ENCODE measurements at regions not wholly inside any gene's neighbourhood (a gene's known extent, or its start where the extent isn't known, plus 50 kb on each side); places are given as distances from the start of the nearest gene placed in this dataset.

- ATAC-seq (no peak), FAIRE-seq (no peak), DNase-seq (ENCODE audit: low read depth, low spot score) (no peak)
- Histone ChIP-seq H3K4me1 (ENCODE audit: control insufficient read depth, insufficient read depth, low read length) (no peaks in the 10 kb centered on the region), H2AFZ (ENCODE audit: control insufficient read depth, low read depth, low read length) (no peak overlapping the region), H3K27ac (ENCODE audit: control insufficient read depth, insufficient read depth) (no peak overlapping the region), H3K79me2 (ENCODE audit: control insufficient read depth, insufficient read depth, low read length) (no peaks in the 10 kb centered on the region), H4K20me1 (ENCODE audit: control insufficient read depth, insufficient read depth) (no peaks in the 10 kb centered on the region), H3K9me3 (replicated peaks; ENCODE audit: control insufficient read depth, insufficient read depth, low read length) (no peaks in the 10 kb centered on the region; the same call in 2 of the 3 replicates), H3K4me2 (ENCODE audit: control insufficient read depth, insufficient read depth) (no peak overlapping the region), H3K36me3 (ENCODE audit: control insufficient read depth in 2 of 2, insufficient read depth in 2 of 2, low read length in 1 of 2) (no peaks in the 10 kb centered on the region), H3K4me3 (no peak overlapping the region), H3K9ac (ENCODE audit: control insufficient read depth, insufficient read depth, low read length) (no peak overlapping the region), H3K27me3 (replicated peaks in 1 of 2; ENCODE audit: control insufficient read depth in 2 of 2, insufficient read depth in 2 of 2, low read length in 1 of 2) (no peaks in the 10 kb centered on the region)
- ChIA-PET RAD21 (ENCODE audit: unreplicated experiment) (no interaction called here), POLR2A (no interaction called here), SMC1A (ENCODE audit: uncharacterized antibody, unreplicated experiment) (interaction anchor here (1.3 kb wide), 1 partner anchor 9 kb away, joined by 3 read pairs; no protein-coding TSS in a partner anchor), CTCF (no interaction called here)
- TF ChIP-seq NFYB (IDR thresholded peaks at IDR 0.05; ENCODE audit: insufficient read depth, low read depth, low read length) = no peak
- no peak for TF ChIP-seq CEBPZ (IDR thresholded peaks at IDR 0.05; ENCODE audit: low read depth, low read length)
- no peak for TF ChIP-seq SIX5 (IDR thresholded peaks at IDR 0.05; ENCODE audit: low read depth, low read length, severe bottlenecking)
- no peak for TF ChIP-seq ETV6 (conservative IDR thresholded peaks at IDR 0.05 in 1 of 2, IDR thresholded peaks at IDR 0.05 in 1 of 2; ENCODE audit: borderline replicate concordance in 1 of 2, low read depth in 1 of 2)
- no peak for TF ChIP-seq TCF12 (IDR thresholded peaks at IDR 0.05; ENCODE audit: low read depth, low read length)
- no peak for TF ChIP-seq CREM (IDR thresholded peaks at IDR 0.05; ENCODE audit: low read depth)
- no peak for TF ChIP-seq REST (IDR thresholded peaks at IDR 0.05; ENCODE audit: low read depth, low read length)
- in situ Hi-C loops (cut with MboI) (no loop called here), intact Hi-C loops (cut with micrococcal nuclease; ENCODE audit: unreplicated experiment) (no loop called here)
- BruUV-seq (replicated peaks) = no TSS peak
These were observed 55.5 kb downstream of the GSPT2 start for GRCh38 chrX:51798701-51799100.

Data from GM12878 (cell line).